NB4 (cell line): ENCODE measurements at regions not wholly inside any gene's neighbourhood (a gene's known extent, or its start where the extent isn't known, plus 50 kb on each side); places are given as distances from the start of the nearest gene placed in this dataset.

Experiments used
- CTCF ChIP-seq: IDR thresholded peaks from one replicate; pipeline ENCODE4 v1.5.1; 2012; ENCODE audit warnings: low read depth, low read length
- MYC ChIP-seq: IDR thresholded peaks from 2 replicates; pipeline ENCODE4 v1.6.1; 2011; ENCODE audit warnings: low read depth, low read length
- TF ChIP-seq, protein P1 (sequence below): IDR thresholded peaks from 2 replicates; pipeline ENCODE4 v1.6.1; 2011; ENCODE audit warnings: low read depth, low read length

- TF ChIP-seq CTCF (no peak), MYC (no peak)
- TF ChIP-seq, protein P1, sequence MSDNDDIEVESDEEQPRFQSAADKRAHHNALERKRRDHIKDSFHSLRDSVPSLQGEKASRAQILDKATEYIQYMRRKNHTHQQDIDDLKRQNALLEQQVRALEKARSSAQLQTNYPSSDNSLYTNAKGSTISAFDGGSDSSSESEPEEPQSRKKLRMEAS: no peak
Measured at GRCh38 chr6:137804637-137805036, 62.4 kb upstream of the TNFAIP3 start.
